ENCODE measurements at regions not wholly inside any gene's neighbourhood (a gene's known extent, or its start where the extent isn't known, plus 50 kb on each side); places are given as distances from the start of the nearest gene placed in this dataset.

DNA sequence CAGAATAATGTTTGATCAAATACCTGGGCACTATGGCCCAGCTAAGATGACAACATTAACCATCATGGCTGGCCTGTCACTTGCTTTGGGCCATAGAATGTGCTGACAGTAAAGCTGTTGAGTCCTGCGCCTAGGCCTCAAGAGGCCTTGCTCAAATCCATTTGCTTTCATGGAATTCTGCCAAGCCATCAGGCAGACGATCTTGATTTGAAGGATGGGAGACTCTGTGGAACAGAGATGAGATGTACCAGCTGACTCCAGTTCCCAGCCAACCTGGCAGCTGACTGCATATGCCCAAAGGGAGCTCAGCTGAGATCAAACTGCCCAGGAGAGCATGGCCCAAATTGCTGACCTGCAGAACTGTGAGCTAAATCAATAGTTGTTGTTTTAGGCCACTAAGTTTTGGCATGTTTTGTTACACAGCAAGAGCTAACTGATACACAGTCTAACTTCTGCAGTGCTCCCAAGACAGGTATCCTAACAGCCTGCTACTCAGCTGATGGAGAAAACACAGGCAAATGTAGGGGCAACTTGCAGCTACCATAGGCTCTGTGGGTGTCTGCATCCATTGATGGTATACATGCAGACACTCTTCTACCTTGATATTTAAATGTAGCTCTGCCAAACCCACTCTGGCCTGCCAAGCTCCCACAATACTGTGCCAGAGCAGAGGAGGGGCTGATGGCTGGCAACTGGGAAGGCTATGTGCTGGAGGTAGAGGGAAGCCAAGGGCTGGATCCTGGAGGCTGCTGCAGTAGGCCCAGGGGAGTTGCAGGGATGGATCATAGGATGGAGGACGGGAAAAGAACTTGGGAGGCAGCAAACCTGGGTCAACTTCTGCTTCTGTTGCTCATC, 55.2 kb upstream of the RNF24 start:
- no peak for TF ChIP-seq ZNF585B (tag by site-specific recombination; IDR thresholded peaks at IDR 0.05)
- TF ChIP-seq ZNF112 (tag by site-specific recombination; IDR thresholded peaks at IDR 0.05) = no peak
- TF ChIP-seq, protein P1, sequence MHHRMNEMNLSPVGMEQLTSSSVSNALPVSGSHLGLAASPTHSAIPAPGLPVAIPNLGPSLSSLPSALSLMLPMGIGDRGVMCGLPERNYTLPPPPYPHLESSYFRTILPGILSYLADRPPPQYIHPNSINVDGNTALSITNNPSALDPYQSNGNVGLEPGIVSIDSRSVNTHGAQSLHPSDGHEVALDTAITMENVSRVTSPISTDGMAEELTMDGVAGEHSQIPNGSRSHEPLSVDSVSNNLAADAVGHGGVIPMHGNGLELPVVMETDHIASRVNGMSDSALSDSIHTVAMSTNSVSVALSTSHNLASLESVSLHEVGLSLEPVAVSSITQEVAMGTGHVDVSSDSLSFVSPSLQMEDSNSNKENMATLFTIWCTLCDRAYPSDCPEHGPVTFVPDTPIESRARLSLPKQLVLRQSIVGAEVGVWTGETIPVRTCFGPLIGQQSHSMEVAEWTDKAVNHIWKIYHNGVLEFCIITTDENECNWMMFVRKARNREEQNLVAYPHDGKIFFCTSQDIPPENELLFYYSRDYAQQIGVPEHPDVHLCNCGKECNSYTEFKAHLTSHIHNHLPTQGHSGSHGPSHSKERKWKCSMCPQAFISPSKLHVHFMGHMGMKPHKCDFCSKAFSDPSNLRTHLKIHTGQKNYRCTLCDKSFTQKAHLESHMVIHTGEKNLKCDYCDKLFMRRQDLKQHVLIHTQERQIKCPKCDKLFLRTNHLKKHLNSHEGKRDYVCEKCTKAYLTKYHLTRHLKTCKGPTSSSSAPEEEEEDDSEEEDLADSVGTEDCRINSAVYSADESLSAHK (tag by site-specific recombination; IDR thresholded peaks at IDR 0.05) = no peak
- TF ChIP-seq, protein P2, sequence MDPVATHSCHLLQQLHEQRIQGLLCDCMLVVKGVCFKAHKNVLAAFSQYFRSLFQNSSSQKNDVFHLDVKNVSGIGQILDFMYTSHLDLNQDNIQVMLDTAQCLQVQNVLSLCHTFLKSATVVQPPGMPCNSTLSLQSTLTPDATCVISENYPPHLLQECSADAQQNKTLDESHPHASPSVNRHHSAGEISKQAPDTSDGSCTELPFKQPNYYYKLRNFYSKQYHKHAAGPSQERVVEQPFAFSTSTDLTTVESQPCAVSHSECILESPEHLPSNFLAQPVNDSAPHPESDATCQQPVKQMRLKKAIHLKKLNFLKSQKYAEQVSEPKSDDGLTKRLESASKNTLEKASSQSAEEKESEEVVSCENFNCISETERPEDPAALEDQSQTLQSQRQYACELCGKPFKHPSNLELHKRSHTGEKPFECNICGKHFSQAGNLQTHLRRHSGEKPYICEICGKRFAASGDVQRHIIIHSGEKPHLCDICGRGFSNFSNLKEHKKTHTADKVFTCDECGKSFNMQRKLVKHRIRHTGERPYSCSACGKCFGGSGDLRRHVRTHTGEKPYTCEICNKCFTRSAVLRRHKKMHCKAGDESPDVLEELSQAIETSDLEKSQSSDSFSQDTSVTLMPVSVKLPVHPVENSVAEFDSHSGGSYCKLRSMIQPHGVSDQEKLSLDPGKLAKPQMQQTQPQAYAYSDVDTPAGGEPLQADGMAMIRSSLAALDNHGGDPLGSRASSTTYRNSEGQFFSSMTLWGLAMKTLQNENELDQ (tag by site-specific recombination; IDR thresholded peaks at IDR 0.05; ENCODE audit: low read depth) = no peak
- TF ChIP-seq, protein P3, sequence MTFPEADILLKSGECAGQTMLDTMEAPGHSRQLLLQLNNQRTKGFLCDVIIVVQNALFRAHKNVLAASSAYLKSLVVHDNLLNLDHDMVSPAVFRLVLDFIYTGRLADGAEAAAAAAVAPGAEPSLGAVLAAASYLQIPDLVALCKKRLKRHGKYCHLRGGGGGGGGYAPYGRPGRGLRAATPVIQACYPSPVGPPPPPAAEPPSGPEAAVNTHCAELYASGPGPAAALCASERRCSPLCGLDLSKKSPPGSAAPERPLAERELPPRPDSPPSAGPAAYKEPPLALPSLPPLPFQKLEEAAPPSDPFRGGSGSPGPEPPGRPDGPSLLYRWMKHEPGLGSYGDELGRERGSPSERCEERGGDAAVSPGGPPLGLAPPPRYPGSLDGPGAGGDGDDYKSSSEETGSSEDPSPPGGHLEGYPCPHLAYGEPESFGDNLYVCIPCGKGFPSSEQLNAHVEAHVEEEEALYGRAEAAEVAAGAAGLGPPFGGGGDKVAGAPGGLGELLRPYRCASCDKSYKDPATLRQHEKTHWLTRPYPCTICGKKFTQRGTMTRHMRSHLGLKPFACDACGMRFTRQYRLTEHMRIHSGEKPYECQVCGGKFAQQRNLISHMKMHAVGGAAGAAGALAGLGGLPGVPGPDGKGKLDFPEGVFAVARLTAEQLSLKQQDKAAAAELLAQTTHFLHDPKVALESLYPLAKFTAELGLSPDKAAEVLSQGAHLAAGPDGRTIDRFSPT (tag by site-specific recombination; IDR thresholded peaks at IDR 0.05) = no peak

Data from HEK293 (cell line).